GM19023 (cell line): ENCODE measurements at regions not wholly inside any gene's neighbourhood (a gene's known extent, or its start where the extent isn't known, plus 50 kb on each side); places are given as distances from the start of the nearest gene placed in this dataset.
"Not testable (repeated sequence)": the region's sequence is repeated elsewhere in the genome, so short reads cannot be mapped to it uniquely, and the experiment has no call there.

Experiments used
- ATAC-seq: cut with Tn5 transposase; IDR thresholded peaks from one replicate; pipeline ENCODE4 v1.9.1; 2021; ENCODE audit warnings: mild to moderate bottlenecking, moderate library complexity; ENCODE audit not compliant: unreplicated experiment

DNA sequence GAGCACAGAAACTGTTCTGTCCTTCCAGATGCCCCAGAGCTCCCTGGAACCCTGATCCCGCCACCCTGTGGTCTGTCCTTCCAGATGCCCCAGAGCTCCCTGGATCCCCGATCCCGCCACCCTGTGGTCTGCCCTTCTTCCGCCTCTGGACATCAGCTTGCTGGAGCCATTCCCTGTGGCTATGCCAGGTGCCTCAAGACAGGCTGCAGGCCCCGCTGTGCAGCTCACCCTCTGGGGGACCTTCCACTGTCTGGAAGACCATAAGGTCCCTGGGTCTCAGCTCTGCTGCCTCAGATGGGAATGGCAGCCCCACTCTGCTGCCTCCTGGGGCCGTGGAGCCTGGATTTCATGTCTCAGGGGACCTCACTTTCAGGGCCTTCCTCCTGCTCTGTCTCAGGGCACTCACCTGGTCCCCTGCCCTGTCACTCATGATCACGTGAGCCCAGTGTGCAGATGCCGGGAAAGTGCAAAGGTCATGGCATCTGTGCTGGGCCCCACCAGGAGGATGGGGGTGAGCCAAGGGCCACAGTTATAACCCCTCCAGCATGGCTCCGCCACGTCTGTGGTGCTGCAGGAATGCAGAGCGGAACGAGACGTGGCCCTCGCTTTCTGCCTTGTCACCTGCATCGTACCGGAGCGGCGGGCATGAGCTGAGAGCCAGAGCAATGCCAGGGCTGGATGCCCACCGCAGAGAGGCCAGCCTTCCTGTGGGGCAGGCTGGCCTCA lies 1520.7 kb downstream of the BRD1 start:
- ATAC-seq: no peak

DNA sequence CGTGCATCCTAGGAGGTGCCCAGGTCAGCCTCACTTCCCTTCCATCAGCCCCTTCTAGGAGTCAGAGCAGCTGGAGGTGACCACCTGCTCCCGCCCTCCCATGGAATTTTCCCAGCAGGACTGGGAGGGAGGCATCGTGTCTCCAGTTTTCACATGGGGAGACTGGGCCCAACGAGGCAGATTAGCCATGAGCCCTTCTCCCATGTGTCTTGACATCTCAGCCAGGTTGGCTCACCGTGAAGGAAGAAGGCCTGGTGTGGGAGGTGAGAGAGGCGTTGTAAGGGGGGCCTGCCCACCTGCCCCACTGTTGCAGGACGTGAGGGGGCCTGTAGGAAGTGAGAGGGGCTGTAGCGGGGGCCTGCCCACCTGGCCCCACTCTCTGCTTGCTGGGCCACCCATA lies 1521.4 kb downstream of the BRD1 start:
- no peak for ATAC-seq

DNA sequence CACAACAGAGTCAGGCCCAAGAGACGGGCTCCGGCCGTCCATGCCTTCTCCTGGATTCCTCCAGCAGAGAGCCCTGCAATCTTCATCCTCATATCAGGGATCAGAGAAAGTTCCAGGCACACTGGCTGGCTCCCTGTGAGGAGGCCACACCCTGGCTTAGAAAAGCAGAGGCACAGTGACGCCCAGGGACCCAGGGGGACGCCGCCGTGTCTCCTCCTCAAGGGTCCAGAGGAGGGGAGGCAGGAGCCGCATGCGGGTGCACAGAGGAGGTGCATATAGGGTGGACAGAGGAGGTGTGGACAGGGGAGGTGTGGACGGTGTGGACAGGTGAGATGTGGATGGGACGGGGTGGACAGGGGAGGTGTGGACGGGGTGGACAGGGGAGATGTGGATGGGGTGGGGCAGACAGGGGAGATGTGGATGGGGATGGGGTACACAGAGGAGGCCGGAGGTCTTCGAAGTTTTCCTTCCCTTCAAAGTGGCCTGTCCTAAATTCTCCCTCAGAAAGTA lies 1521.9 kb downstream of the BRD1 start:
- no peak for ATAC-seq

DNA sequence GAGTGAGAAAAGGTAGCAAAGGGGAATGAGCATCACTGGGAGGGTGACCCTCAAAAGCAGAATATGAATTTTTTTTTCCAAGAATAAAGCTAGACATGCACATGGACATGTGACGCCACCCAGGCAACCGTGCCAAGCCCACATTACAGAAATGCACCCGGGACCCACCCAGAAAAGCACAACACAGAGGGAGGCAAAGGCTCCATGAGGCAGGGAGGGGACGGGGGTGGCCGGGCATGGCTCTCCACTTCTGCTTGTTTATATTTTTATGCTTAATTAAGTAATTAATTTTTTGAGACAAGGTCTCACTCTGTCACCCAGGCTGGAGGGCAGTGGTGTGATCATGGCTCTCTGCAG lies 1524.3 kb downstream of the BRD1 start:
- ATAC-seq: no peak

DNA sequence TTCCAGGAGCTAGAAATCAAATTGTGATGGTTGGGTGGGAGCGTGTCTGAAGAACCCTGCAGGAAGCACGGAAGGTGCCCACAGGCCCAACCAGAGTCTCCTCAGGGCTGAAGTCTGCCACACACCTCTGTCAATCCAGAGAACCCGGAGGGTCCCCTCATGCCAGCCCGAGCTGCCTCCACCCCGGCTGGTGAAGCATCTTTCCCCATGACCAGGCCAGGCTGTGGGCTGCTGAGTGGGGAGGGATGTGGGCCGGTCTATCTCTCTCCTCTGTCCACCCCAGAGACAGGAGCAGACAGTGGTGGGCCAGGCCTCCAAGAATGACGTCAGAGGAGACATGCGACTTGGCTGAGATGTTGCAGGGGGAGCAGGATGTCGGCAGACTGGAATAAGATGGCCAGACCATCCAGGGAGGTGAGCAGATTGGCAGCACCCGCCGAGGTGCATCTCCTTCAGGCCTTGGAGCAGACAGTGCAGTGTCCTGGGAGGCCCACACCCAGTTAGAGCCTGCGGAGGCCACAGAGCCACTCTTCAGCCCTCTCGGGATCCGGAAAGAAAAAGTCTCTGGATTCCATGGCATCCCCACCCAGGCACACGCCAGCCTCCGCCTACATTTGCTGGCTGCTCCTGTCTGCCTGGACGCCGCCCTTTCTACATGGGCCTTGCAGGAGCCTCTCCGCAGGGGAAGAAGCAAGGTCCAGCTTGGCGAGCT lies 1524.9 kb downstream of the BRD1 start:
- ATAC-seq: no peak

DNA sequence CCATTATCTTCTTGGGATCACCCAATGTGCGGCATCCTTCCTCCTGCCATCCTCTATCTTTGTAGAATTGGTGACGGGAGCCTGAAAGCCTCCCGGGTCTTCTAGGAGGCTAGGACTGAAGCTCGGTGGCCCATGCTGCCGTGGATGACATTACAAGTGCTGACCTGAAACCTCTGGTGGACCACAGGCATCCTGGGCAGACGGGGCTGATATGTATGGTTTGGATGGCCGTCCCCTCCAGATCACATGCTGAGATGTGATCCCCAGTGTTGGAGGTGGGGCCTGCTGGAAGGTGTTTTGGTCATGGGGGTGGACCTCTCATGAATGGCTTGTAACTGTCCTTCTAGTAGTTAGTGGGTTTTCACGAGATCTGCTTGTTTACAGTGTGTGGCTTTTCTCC lies 1525.8 kb downstream of the BRD1 start:
- no peak for ATAC-seq

DNA sequence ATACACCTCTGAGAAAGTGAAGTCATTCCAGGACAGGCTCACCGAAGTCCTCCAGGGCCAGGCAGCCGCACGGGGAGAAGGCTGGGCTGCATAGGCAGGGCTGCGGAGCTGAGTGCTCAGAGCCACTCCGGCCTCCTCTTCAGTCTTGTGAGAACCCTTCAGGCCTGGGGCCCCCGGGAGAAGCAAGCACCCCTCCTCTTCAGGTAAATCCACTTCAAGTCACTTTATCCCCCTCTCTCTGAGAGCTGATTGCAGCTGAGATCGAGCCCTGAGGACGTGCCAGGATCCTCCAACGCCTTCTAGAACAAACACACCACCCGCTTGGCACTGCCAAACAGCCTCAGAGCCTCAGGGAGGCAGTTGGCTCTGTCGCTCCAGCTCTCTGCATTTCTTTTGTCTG lies 1526.3 kb downstream of the BRD1 start:
- ATAC-seq: no peak

DNA sequence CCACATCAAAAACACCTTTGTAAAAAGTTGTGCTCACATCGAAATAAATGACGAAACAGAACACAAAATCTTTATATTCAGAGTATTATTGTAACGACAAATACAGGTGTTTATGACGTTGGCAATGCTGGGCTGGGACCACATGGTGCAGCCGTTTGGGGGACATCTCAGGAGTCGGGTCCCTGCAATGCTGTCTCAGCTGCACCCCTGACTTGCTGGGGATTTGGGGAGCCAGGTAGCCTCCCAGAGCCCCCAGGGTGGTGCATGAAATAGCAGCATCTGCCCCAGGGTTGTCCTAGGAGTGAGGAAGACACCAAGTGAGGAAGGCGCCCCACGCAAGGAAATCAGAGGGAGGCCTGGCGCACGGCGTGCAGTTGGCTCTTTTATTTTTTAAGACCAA lies 1526.8 kb downstream of the BRD1 start:
- ATAC-seq: no peak

DNA sequence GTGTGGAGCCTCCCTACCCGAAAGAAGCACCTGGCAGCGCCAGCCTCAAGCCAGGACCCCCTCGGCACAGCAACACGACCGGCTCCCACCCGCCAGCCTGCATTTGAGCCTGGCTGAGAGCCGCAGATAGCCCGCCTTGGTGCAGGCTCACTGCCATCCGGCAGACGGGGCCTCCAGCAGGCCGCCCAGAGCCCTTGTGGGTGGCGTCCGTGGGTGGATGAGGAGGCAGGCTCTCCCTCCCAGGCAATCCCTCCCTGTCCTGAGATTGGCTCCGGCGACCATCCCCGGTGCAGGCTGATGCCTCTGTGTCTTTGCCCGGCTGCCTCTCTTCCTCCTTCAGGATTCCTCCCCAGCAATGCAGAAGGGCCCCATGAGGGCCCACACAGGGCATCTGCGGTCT lies 1527.9 kb downstream of the BRD1 start:
- ATAC-seq: no peak

DNA sequence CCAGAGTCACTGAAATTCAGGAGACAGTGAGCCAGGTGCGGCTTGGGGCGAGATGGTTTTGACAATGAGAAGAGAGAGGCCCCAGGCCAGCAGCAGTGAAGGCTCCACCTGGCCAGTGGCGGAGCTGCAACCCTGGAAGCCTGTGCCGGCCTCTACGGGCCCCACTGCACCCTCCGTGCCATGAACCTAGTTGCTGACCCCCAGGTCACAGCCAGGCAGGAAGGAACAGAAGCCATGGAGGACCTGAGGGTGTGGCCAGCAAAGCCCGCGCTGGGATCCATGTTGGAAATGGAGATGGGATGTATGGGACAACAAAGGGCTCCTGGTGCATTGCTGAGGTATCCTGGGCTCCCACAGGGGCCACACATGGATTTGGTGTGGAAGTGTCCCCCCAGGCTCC lies 1528.5 kb downstream of the BRD1 start:
- ATAC-seq: no peak

DNA sequence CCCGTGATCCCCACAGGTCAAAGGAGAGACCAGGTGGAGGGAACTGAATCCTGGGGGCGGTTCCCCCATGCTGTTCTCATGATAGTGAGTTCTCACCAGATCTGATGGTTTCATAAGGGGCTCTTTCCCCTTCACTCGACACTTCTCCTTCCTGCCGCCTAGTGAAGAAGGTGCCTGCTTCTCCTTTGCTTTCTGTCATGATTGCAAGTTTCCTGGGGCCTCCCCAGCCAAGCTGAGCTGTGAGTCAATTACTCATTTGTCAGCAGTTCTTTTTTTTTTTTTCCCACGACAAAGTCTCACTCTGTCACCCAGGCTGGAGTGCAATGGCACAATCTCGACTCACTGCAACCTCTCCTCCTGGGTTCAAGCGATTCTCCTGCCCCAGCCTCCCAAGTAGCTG lies 1530.4 kb downstream of the BRD1 start:
- no peak for ATAC-seq

DNA sequence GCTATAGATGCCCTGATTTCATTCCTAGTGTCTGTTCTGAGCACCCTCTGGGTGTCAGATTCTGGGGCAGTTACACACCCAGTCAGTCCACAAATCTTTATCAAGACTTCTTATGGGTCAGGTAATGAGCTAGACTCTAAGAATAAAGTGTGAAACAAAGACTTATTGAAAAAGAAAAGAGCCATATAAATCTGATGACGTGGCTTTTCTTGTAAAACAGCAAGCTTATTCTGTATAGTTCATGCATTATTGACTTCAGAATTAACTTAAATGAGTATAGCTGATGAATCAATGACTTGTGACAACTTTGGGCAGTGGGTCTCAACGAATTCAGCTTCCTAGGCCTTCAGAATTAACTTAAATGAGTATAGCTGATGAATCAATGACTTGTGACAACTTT lies 1527.5 kb downstream of the TBC1D22A start:
- not testable (repeated sequence) for ATAC-seq

DNA sequence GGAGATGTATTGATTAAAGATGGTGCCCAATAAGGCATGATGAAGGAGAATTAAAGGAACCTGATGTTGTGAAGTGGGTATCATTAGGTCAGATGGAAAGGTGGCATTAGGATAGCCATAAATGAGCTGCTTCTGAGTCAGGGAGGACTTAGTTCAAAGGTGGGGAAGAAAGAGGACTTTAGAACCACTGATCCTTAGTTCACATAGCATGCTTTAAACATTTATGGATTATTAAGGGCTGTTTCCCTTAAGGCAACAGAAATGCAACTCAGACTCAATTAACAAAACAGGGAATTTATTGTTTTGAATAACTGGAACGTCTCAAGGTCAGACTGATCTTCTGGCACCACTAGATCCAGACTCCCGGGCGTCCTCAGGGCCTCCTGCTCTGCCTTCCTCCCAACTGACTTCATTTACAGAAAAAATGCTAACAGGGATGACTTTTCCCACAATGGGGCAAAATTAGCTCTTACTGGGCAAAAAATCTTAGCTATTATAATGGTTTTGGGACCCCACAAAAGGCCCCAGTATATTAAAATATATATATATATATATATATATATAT lies 1526.0 kb downstream of the TBC1D22A start:
- ATAC-seq: no peak

DNA sequence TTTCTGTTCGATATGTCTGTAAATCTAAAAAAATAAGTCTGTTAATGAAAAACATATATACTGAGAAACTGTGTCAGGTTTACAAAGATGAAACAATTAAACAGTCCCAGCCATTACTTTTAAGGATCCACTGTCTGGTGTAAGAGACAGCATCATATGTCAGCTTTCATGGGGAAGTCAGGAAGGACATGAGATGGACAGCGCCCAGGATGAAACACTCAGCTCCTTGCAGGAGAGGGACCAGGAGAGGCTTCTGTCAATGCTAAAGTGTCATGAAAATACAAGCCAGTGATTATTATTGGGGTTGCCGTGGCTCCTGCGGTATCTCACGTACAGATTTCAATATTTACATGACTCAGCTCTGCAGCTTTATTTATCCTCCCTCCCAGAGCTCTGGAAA lies 1524.6 kb downstream of the TBC1D22A start:
- ATAC-seq: no peak

DNA sequence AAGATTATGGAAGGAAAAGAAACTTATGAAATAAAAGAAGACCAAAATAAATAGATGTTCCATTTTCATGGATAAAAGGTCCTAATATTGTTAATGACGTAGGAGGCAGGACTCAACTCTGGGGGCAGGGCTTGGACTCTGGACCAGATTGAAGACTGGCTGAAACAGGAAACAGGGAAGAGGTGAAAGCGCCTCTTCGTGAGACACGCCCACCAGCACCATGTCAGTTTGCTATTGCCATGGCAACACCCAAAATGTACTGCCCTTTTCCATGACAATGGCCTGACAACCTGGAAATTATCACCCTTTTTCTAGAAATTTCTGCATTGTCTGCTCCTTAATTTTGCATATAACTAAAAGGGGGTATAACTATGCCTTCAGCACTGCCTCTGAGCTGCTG lies 1522.2 kb downstream of the TBC1D22A start:
- ATAC-seq: no peak

DNA sequence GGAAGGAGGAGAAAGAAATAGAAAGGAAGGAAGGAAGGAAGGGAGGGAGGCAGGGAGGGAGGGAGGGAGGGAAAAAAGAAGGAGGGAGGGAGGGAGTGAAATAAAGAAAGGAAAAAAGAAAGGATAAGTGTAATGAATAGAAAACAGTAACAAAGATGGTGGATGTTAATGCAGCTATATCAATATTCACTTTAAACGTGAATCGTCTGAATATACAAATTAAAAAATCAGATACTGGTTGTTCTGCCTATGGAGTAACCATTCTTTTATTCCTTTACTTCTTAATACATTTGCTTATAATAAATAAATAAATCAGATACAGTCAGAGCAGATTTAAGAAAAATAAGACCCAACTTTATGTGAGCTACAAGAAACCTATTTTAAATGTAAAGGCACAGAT lies 1520.4 kb downstream of the TBC1D22A start:
- ATAC-seq: no peak

DNA sequence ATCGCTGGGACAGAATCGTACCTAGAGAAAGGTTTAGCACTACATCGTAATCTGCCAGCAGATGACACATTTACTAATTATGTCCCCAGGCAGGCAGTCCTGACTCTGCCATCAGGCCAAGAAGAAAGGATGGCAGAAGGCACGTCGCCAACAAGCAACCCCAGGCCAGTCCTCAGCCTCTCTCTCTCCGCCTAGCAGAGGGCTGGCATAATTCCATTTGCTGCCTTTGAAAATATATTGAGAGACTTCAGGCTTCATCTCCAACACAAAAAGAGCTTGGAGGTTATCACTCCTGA lies 1517.0 kb downstream of the TBC1D22A start:
- no peak for ATAC-seq

DNA sequence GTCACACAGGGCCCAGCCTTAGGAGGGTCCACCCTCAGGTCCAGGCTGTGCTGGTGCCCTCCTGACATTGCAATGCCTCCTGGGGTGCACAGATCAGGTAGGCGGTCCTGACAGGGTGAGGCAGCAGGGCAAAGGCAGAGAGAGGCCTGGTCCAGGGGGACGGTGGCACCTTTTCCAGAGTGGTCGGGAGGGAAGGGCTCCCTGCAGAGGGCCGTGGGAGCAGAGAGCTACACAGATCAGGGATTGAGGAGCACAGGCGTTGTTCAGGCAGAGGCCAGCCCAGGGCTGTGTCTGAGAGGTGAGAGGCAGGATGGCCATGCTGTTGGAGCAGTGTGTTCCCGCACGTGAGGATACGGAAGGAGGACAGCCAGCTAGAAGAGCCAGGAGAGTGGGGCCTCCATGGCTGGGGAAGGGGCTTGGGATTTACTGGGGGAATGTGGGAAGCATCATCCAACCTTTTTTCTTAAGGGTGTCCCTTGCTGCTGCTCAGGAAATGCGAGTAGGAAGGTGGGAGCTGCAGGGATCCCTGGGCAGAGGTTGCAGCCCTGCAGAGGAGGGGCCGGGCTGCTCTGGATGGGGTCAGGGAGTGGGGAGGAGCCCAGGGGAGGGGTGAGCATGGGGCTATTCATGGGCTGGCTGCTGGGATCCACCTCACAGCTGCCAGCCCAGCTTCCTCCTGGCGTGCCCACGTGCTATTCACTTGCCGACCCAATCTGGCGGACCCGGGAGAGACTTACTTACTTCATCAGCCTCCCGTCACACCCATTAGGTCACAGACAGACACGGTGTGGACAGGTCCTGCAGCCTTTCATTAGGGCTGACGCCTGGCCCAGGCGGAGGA lies 1516.4 kb downstream of the TBC1D22A start:
- no peak for ATAC-seq

DNA sequence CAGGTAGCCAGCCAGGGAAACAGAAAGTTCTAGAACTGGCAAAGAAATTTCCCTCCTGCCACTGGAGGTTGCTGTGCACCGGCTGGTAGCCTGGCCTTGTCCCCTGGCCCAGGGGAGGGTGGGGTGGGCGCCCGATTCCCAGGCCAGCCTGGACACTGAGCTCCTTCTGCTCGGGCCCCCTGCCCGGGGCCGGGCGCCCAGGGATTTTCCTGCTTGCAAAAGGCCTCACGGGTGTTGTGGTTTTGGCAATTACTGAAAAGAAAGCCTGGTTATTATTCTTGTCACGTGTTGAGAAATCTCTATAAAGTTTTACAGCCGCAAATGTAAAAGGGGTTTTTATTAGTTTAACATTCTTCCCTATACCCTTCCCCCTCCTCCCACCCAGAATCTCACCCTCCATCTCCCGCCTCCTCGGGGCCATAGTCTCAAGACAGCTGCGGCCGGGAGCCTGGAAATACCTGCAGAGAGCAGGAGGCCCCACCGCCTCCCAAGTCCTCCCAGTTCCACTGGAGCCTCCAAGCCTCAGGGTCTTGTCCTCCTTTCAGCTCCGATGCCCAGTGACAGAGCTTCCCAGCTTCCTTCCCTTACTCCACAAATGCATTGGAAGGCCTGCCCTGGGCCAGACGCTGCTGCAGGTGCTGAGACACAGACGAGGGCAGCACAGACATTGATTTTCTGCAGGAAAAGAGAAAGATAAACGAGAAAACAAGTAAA lies 1515.6 kb downstream of the TBC1D22A start:
- ATAC-seq: no peak

DNA sequence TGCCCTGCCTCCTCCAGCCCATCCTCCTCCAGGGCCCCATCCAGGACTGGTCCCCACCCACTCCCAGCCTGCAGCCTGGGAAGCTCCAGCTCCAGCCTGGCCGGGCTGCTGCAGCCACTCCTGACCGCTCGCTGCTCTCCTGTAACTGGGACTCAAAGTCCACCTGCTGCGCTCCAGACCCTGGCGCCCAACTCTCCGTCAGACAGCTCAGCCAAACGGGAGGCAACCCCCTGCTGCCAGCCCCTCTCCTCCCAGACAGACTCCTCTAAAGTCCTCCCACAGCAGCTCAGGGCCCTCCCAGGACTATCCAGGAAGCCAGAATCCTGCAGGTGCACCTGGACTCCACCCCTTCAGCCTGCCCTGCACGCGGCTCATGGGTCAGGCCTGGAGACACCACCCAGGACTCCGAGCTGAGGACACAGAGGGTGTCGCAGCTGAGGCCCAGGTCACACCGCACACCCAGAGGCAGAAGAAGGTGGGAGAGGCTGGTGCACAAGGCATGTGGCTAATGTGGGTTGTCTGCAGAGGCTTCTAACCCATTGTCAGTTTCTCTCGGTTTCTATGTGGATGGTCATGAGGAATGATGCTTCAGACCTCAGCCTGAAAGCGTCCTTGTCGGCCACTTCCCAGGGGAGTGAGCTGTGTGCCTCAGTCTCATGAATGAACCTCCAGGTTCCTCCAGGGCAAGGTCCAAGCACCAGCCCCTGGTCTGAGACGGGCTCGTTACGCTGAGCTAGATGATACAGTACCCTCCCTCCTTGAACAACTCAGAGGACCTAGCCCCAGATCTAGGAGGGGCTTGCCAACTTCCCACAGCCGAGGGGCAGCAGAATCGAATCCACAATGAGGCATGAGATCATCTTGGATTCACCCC lies 1514.8 kb downstream of the TBC1D22A start:
- ATAC-seq: no peak
